H1 (cell line): ENCODE measurements at regions not wholly inside any gene's neighbourhood (a gene's known extent, or its start where the extent isn't known, plus 50 kb on each side); places are given as distances from the start of the nearest gene placed in this dataset.

Source experiments
- ATF3 ChIP-seq: IDR thresholded peaks from 2 replicates; pipeline ENCODE4 v1.6.1; 2011; ENCODE audit warnings: low read depth, mild to moderate bottlenecking, low read length; ENCODE audit not compliant: insufficient read depth
- BACH1 ChIP-seq: IDR thresholded peaks from 2 replicates; pipeline ENCODE4 v1.6.1; 2012; ENCODE audit warnings: low read length, improper control_type of control experiment
- CEBPB ChIP-seq: IDR thresholded peaks from 2 replicates; pipeline ENCODE4 v1.6.1; 2012; ENCODE audit warnings: low read depth, low read length
- CHD2 ChIP-seq: IDR thresholded peaks from 2 replicates; pipeline ENCODE4 v1.6.1; 2012; ENCODE audit warnings: low read length, improper control_type of control experiment
- CTCF ChIP-seq, 3 experiments: IDR thresholded peaks; 1 replicate in 2 of 3; 2 replicates in 1 of 3; pipeline versions ENCODE4 v1.5.1 to v1.6.1; 2011; ENCODE audit warnings: low read length in 3 of 3, mild to moderate bottlenecking in 3 of 3, inconsistent platforms in 2 of 3, low read depth in 1 of 3, moderate library complexity in 1 of 3; ENCODE audit not compliant: insufficient read depth in 1 of 3; ENCODE audit errors: control extremely low read depth in 1 of 3
- HDAC6 ChIP-seq: IDR thresholded peaks from one replicate; pipeline ENCODE4 v1.7.1; 2012; ENCODE audit warnings: low read depth, mild to moderate bottlenecking, inconsistent platforms, low read length, moderate library complexity
- JUN ChIP-seq: IDR thresholded peaks from 2 replicates; pipeline ENCODE4 v1.6.1; 2011; ENCODE audit warnings: low read depth, mild to moderate bottlenecking, improper control_type of control experiment, low read length
- POLR2A ChIP-seq, 2 experiments: IDR thresholded peaks; 1 replicate in 1 of 2; 2 replicates in 1 of 2; pipeline ENCODE4 v1.6.1; 2011; ENCODE audit warnings: low read depth in 2 of 2, low read length in 2 of 2, mild to moderate bottlenecking in 2 of 2; ENCODE audit errors: control extremely low read depth in 1 of 2
- POLR2AphosphoS5 ChIP-seq: IDR thresholded peaks from 2 replicates; pipeline ENCODE4 v1.6.1; 2011; ENCODE audit warnings: low read depth, low read length
- RAD21 ChIP-seq, 2 experiments: IDR thresholded peaks in 1 of 2; conservative IDR thresholded peaks in 1 of 2; 2 replicates each; pipeline ENCODE4 v1.6.1; 2011; ENCODE audit warnings: low read depth in 2 of 2, low read length in 2 of 2, improper control_type of control experiment in 1 of 2, inconsistent platforms in 1 of 2, mild to moderate bottlenecking in 1 of 2, moderate library complexity in 1 of 2
- RFX5 ChIP-seq: IDR thresholded peaks from 2 replicates; pipeline ENCODE4 v1.6.1; 2011; ENCODE audit warnings: low read depth, low read length, improper control_type of control experiment, borderline replicate concordance
- SIN3A ChIP-seq, 2 experiments: IDR thresholded peaks in 1 of 2; conservative IDR thresholded peaks in 1 of 2; 2 replicates each; pipeline ENCODE4 v1.6.1; 2011 to 2012; ENCODE audit warnings: low read length in 2 of 2, improper control_type of control experiment in 1 of 2, low read depth in 1 of 2, mild to moderate bottlenecking in 1 of 2
- TAF1 ChIP-seq: IDR thresholded peaks from 2 replicates; pipeline ENCODE4 v1.6.1; 2011; ENCODE audit warnings: mild to moderate bottlenecking, low read depth, low read length

- TF ChIP-seq HDAC6 (no peak), POLR2A (IDR thresholded peaks at IDR 0.05; ENCODE audit: control extremely low read depth in 1 of 2, low read depth in 2 of 2, low read length in 2 of 2) (no peak), CHD2 (no peak), BACH1 (no peak), CTCF (IDR thresholded peaks at IDR 0.05; ENCODE audit: control extremely low read depth in 1 of 3, insufficient read depth in 1 of 3, low read depth in 1 of 3, low read length in 3 of 3) (no peak), POLR2AphosphoS5 (no peak), CEBPB (no peak), RFX5 (no peak), ATF3 (no peak), JUN (no peak), RAD21 (IDR thresholded peaks at IDR 0.05 in 1 of 2, conservative IDR thresholded peaks at IDR 0.05 in 1 of 2; ENCODE audit: low read depth in 2 of 2, low read length in 2 of 2) (no peak), SIN3A (conservative IDR thresholded peaks at IDR 0.05 in 1 of 2, IDR thresholded peaks at IDR 0.05 in 1 of 2; ENCODE audit: low read depth in 1 of 2, low read length in 2 of 2) (no peak), TAF1 (no peak)
Measured at GRCh38 chr18:78771496-78772359, 207.9 kb upstream of the SALL3 start.
